ENCODE measurements at regions not wholly inside any gene's neighbourhood (a gene's known extent, or its start where the extent isn't known, plus 50 kb on each side); places are given as distances from the start of the nearest gene placed in this dataset.
"Not testable (repeated sequence)": the region's sequence is repeated elsewhere in the genome, so short reads cannot be mapped to it uniquely, and the experiment has no call there.

- DNase-seq (ENCODE audit: low spot score in 2 of 2) (no peak), FAIRE-seq (no peak)
These were observed 95.3 kb upstream of the ANK3 start for GRCh38 chr10:60485025-60485424.

GRCh38 chr10:60480865-60481563 lies 91.3 kb upstream of the ANK3 start:
- FAIRE-seq, result no peak
- DNase-seq (ENCODE audit: low spot score in 2 of 2), result peak in 1 of 2 donors; percentile 2

- FAIRE-seq, result no peak
- DNase-seq (ENCODE audit: low spot score in 2 of 2), result no peak
These were observed 89.8 kb upstream of the ANK3 start for GRCh38 chr10:60479305-60480020.

DNA sequence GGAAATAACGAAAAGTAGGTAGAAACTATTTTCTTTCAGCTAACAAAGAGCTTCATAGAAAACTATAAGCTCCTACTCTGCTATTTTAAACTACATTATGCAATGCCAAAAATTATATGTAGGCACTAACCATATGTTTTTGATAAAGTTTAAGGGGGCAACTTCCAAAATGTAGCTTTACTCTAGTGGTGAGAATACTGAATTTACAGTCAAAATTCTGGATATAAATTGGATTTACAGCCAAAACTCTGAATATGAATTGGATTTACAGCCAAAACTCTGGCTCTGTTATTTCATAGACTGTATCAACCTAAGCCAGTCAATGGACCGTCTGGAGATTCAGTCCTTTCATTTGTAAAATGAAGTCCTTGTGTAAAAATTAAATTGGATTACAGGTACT lies 86.8 kb upstream of the ANK3 start:
- no peak for FAIRE-seq
- no peak for DNase-seq (ENCODE audit: low spot score in 2 of 2)

DNA sequence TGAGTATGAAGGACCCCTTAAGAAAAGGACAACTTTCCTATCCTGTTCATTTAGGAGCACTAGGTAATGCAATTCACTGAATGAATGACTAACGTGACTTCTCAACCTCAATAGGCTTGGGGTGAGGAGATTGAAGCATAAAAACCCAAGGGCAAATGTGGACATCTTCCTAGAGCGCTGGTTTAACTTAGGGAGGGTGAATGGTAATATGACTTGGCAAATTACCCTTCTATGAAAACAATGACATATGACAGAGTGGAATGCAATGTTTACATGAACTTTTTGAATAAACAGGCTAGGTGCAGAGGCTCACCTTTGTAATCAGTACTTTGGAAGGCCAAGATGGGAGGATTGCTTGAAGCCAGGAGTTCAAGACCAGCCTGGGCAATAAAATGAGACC lies 83.9 kb upstream of the ANK3 start:
- FAIRE-seq (no peak), DNase-seq (ENCODE audit: low spot score in 2 of 2) (no peak)

- DNase-seq (ENCODE audit: low spot score in 2 of 2) (no peak), FAIRE-seq (no peak)
These were observed 80.4 kb upstream of the ANK3 start for GRCh38 chr10:60470091-60470490.

DNA sequence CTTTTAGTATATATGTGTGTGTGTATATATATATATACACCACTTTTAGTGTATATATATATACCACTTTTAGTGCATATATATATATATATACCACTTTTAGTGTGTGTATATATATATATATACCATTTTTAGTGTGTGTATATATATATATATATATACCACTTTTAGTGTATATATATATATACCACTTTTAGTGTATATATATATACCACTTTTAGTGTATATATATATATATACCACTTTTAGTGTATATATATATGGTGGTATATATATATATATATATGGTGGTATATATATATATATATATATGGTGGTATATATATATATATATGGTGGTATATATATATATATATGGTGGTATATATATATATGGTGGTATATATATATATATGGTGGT lies 79.5 kb upstream of the ANK3 start:
- peak; percentile 100 for FAIRE-seq
- not testable (repeated sequence) for DNase-seq (ENCODE audit: low spot score in 2 of 2)

DNA sequence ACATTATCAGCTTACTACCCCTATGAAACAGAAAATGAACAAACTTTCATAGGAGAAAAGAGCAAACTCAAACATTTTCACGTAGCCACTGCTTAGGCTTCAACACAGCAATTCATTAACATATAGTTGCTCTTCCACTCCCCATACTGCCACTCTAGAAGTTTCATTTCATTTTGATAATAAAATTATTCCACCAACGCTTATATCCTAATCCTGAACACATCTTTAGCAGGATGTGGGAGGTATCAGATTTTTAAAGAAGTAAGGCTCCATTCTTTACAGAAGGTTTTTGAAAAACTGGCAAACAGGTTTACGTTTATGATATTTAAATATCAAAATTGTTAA lies 77.5 kb upstream of the ANK3 start:
- FAIRE-seq, result no peak
- no peak for DNase-seq (ENCODE audit: low spot score in 2 of 2)

DNA sequence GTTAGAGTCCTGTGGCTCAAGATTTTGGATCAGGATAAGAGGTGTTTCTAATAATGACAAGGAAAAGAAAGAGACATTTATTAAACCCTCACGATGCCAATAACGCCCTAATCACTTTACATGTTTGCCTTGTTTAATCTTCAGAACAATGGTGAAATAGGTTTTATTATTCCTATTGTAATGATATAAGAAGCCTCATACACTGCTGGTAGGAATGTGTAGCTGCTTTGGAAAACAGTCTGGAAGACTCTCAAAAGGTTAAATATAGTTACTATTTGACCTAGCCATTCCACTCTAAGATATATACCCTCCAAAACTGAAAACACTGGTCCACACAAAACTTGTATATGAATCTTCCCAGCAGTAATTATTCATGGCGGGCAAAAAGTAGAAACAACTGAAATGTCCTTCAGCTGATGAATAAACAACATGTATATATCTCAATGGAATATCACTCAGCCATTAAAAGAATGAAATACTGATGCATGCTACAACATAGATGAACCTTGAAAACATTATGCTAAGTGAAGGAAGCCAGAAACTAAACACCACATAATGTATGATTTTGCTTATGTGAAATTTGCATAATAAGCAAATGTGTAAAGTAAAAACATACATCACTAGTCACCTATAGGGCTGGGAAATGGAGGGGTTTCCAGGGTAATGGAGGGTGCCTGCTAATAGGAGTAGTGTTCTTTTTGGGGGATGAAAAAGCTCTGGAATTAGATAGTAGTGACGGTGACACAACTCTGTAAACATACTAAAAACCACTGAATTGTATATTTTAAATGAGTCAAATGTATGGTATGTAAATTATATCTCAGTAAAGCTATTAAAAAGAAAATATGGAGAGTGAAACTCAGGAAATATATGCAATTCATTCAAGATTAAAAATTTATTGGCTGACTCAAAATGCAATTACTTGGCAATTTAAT lies 76.9 kb upstream of the ANK3 start:
- no peak for DNase-seq (ENCODE audit: low spot score in 2 of 2)
- no peak for FAIRE-seq

DNA sequence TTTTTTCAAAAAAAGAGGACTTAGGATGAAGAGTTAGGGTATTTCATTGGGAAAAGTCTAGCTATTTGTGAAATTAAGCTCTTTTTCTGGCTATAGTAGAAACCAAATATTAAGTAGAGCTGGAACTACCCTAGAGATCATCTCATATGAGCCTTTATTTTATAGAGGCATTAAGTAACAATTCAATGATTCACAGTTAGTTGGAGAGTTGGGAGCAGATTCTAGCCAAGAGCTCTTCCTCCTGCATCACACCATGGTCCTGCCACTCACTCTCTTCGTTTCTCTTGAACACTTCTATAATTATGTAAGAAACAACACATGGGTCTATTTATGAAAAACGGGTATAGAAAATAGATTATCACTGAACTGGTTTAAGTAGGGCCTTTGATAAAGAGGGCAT lies 76.1 kb upstream of the ANK3 start:
- no peak for FAIRE-seq

GRCh38 chr10:60464659-60465058 lies 75.0 kb upstream of the ANK3 start:
- no peak for FAIRE-seq
- DNase-seq (ENCODE audit: low spot score in 2 of 2), result no peak

More for the DNA sequence above, 76.1 kb upstream of the ANK3 start:
- DNase-seq (ENCODE audit: low spot score in 2 of 2), result no peak

- DNase-seq (ENCODE audit: low spot score in 2 of 2) (no peak), FAIRE-seq (no peak)
These were observed 74.1 kb upstream of the ANK3 start for GRCh38 chr10:60463746-60464145.

GRCh38 chr10:60461688-60462087 lies 72.0 kb upstream of the ANK3 start:
- no peak for DNase-seq (ENCODE audit: low spot score in 2 of 2)
- FAIRE-seq, result no peak

DNA sequence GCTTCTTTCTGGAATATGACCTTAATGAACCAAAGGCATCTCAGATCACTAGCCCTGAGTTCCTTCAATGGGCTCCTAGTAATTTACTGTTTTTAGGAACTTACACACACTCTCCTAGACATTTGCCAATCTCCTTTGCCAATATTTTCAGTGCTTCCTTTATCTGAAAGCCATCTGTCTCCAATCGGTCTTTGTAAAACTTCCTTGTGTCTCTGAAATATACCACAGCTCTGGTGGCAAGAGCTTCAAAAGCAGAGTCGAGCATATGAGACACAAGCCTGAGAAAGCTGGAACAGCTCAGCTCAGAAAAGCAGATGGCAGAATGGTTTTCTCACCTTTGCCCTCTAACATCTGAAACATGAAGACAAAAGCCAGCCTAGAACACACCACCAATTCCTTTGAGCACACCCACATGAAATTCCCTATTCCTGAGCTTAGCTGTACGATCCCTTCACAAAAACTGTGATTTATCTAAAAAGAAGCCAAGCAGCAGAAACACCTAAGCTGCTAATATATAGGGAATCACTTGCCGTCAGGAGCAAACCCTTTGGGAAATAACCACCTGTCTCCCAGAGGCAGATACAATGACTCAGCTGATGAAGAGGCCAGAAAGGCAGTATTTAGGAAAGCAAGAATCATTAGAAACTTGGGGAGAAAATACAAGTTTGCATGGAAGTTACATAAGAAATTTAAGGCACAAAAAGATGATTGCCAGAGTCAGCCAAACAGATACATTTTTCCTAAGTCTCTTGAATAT lies 70.2 kb upstream of the ANK3 start:
- FAIRE-seq (no peak), DNase-seq (ENCODE audit: low spot score in 2 of 2) (no peak)

DNA sequence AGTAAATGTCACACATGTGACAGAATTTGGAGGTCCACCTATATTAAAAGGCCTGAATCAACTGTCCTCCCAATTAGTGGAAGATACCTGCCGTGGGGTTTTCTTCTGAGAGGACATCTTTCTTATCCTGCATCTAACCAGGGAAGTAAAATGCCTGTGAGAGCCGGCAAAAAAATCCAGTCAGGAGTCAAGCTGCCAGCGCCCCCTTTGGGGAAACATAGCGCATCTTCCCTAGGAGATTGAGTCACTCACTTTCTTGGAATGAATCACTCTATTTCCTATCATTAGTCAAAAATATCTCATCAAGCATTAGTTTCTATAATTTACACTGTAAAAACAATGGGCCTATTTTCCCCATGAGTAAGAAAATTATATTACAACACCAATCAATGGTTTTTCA lies 66.4 kb upstream of the ANK3 start:
- no peak for FAIRE-seq
- DNase-seq (ENCODE audit: low spot score in 2 of 2), result no peak

DNA sequence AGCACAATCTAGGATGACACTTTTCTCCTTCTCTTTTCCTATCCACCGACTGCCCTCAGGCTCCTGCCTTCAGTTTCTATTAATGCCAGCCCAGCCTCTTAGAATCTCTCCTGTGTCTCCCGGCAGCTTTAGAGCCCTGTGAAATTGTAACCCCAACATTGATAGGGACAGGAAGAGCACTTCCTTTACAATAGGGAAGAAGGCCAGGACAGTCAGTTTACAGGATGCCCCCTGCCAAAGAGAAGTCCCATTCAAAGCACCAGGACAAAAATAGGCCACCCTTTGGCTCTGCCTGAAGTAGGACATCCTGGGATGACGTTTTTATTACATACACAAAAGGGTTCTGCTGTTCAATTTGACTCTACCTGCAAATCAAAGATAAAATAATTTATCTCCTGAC lies 64.7 kb upstream of the ANK3 start:
- FAIRE-seq (no peak), DNase-seq (ENCODE audit: low spot score in 2 of 2) (no peak)

DNA sequence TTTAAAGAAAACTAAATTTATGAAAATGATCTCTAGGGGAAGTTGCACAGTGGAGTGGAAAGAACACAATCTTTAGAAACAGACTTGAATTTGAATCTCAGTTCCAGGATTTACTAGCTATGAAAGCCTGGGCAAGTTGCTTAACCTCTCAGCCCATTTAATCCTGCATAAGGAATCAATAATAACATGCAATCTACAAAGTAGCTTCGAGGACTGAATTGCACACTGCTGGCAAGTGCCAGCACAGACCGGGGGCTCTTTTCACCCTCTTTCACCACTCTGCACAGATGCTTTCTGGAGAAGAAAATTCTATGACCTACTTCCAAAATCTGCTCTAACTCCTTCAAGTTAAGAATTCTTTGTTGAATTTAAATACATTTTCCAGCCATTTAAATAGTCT lies 63.4 kb upstream of the ANK3 start:
- FAIRE-seq, result no peak
- no peak for DNase-seq (ENCODE audit: low spot score in 2 of 2)

- DNase-seq (ENCODE audit: low spot score in 2 of 2) (no peak), FAIRE-seq (no peak)
These were observed 60.6 kb upstream of the ANK3 start for GRCh38 chr10:60450291-60450690.

GRCh38 chr10:60448246-60448645 lies 58.6 kb upstream of the ANK3 start:
- no peak for FAIRE-seq
- no peak for DNase-seq (ENCODE audit: low spot score in 2 of 2)

DNA sequence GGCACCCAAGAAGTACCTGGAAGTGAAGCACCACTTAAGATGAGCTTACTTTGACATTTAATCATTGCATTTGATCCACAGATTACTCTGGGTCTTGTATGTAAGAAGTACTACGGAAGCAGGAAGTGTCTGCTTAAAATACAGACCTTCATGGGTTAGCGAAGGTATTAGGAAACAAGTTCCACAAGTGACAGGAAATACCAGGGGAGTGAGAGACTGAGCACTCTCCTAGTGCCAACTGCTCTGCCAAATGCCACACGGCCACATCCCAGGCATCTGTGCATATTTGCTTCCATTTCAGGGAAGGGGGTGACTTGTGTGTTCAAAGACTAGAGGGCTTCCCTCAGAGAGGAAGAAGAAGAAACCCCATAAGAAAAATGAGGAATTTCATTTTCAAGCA lies 57.2 kb upstream of the ANK3 start:
- DNase-seq (ENCODE audit: low spot score in 2 of 2) (no peak), FAIRE-seq (no peak)

Measured in frontal cortex (tissue), 3 donors.